ENCODE measurements at regions not wholly inside any gene's neighbourhood (a gene's known extent, or its start where the extent isn't known, plus 50 kb on each side); places are given as distances from the start of the nearest gene placed in this dataset.

GRCh38 chr10:29102636-29103035 lies 186.2 kb upstream of the LYZL1 start:
- TF ChIP-seq YY1 (IDR thresholded peaks at IDR 0.05; ENCODE audit: insufficient read depth, insufficient read length), result no peak
- no peak for TF ChIP-seq ZNF274 (IDR thresholded peaks at IDR 0.05; ENCODE audit: low read depth, low read length)
